WERI-Rb-1 (cell line): ENCODE measurements at regions not wholly inside any gene's neighbourhood (a gene's known extent, or its start where the extent isn't known, plus 50 kb on each side); places are given as distances from the start of the nearest gene placed in this dataset.

Experiments used
- DNase-seq: peaks from one replicate; pipeline ENCODE4 v3.0.0-alpha.2; 2020
- H3K27ac ChIP-seq: fragments of 250-450 bp; sonication (Bioruptor Pico); 2 replicates; pipeline ENCODE4 v1.5.1; 2020; ENCODE audit warnings: mild to moderate bottlenecking, moderate library complexity
- H3K27me3 ChIP-seq: fragments of 250-450 bp; sonication (Bioruptor Pico); 2 replicates; pipeline ENCODE4 v1.5.1; 2021; ENCODE audit warnings: mild to moderate bottlenecking, low read depth, moderate library complexity; ENCODE audit not compliant: insufficient read depth, severe bottlenecking
- H3K36me3 ChIP-seq: fragments of 250-450 bp; sonication (Bioruptor Pico); 2 replicates; pipeline ENCODE4 v1.5.1; 2020; ENCODE audit warnings: mild to moderate bottlenecking, moderate library complexity
- H3K4me3 ChIP-seq: 2 replicates; pipeline ENCODE4 v1.5.1; 2011; ENCODE audit warnings: low read depth, mild to moderate bottlenecking, control low read depth, low read length
- H3K9me3 ChIP-seq: fragments of 250-450 bp; sonication (Bioruptor Pico); 2 replicates; pipeline ENCODE4 v1.5.1; 2021; ENCODE audit warnings: mild to moderate bottlenecking, moderate library complexity; ENCODE audit not compliant: severe bottlenecking
- TF ChIP-seq, protein P1 (sequence below): IDR thresholded peaks from 2 replicates; pipeline ENCODE4 v1.5.1; 2011; ENCODE audit warnings: low read depth, mild to moderate bottlenecking, control low read depth, inconsistent platforms, low read length

DNA sequence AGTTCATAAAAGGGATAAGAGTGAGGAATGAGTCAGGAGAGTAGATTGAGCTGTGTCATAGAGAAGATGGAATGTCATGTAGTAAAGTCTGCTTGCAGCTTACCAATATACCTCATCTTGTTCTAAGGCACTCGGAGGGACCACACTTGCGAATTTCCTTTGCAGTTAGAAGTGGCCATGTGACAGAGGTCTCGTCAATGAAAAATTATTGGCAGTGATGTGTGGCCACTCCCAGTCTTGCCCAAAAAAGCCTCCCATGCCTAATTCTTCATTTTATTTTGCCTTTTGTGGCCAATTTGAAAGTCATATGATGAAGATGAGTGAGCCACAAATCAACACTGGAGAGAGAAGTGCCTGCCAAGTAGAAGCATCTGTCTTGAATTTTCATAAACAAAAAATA, 465.6 kb upstream of the ZNF385D start:
- no peaks in the 10 kb centered on the region for H3K36me3 ChIP-seq
- TF ChIP-seq, protein P1, sequence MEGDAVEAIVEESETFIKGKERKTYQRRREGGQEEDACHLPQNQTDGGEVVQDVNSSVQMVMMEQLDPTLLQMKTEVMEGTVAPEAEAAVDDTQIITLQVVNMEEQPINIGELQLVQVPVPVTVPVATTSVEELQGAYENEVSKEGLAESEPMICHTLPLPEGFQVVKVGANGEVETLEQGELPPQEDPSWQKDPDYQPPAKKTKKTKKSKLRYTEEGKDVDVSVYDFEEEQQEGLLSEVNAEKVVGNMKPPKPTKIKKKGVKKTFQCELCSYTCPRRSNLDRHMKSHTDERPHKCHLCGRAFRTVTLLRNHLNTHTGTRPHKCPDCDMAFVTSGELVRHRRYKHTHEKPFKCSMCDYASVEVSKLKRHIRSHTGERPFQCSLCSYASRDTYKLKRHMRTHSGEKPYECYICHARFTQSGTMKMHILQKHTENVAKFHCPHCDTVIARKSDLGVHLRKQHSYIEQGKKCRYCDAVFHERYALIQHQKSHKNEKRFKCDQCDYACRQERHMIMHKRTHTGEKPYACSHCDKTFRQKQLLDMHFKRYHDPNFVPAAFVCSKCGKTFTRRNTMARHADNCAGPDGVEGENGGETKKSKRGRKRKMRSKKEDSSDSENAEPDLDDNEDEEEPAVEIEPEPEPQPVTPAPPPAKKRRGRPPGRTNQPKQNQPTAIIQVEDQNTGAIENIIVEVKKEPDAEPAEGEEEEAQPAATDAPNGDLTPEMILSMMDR, result no peak

DNA sequence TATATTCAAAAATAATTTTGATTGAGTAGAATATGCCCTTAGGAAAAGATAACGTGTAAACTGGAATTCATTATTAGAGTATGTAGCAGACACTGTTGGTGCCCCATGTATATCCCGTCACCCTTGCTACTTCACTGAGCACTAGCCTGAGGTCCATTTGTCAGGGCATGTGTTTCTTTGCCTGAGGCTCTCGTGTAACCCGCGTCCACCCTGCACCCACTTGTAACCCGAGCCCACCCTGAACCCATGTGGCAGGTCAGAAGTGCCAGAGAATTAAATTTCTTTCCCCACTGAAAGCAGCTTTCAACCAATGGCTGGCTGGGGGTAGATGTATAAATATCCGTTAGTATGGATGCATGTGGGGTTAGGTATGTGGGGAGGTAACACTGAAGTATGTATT, 474.2 kb upstream of the ZNF385D start:
- Histone ChIP-seq H3K9me3 (no peaks in the 10 kb centered on the region), H3K4me3 (no peak overlapping the region), H3K36me3 (no peaks in the 10 kb centered on the region), H3K27me3 (no peaks in the 10 kb centered on the region), H3K27ac (no peak overlapping the region)
- DNase-seq, result no peak
- TF ChIP-seq, protein P1, result no peak

More for the DNA sequence above, 465.6 kb upstream of the ZNF385D start:
- H3K9me3 ChIP-seq, result no peaks in the 10 kb centered on the region
- no peak overlapping the region for H3K27ac ChIP-seq
- H3K27me3 ChIP-seq, result no peaks in the 10 kb centered on the region
- H3K4me3 ChIP-seq, result no peak overlapping the region
- DNase-seq, result no peak

DNA sequence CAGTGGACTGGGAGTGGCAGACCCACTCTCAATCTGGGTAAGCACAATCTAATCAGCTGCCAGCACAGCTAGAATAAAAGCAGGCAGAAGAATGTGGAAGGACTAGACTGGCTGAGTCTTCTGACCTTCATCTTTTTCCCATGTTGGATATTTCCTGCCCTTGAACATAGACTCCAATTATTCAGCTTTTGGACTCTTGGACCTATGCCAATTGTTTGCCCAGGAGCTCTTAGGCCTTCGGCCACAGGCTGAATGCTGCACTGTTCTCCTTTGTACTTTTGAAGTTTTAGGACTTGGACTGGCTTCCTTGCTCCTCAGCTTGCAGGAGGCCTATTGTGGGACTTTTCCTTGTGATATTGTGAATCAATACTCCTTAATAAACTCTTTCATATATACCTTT, 477.7 kb upstream of the ZNF385D start:
- Histone ChIP-seq H3K27ac (no peak overlapping the region), H3K27me3 (no peaks in the 10 kb centered on the region), H3K4me3 (no peak overlapping the region), H3K36me3 (no peaks in the 10 kb centered on the region), H3K9me3 (no peaks in the 10 kb centered on the region)
- TF ChIP-seq, protein P1, result no peak
- DNase-seq, result no peak

DNA sequence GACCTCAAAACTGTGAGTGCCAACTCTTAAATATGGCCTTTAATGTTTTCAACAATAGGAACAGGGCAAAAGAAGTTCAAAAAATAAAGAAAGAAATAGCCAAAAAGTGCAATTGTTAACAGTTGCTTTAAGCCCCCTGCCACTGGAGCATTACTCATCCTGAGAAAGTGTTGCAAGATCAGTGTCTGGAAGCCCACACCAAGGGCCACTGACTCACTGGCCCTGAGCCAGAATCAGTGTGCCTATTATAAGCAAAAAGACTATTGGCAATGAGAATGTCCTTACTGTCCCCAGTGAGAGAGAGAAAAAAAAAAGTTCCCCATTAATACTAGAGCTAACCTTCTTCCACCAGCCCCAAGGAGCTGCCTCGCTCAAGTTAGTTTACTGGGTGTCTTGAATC, 480.1 kb upstream of the ZNF385D start:
- Histone ChIP-seq H3K9me3 (no peaks in the 10 kb centered on the region), H3K27me3 (no peaks in the 10 kb centered on the region), H3K4me3 (no peak overlapping the region), H3K27ac (no peak overlapping the region), H3K36me3 (no peaks in the 10 kb centered on the region)
- TF ChIP-seq, protein P1, result no peak
- DNase-seq, result no peak

DNA sequence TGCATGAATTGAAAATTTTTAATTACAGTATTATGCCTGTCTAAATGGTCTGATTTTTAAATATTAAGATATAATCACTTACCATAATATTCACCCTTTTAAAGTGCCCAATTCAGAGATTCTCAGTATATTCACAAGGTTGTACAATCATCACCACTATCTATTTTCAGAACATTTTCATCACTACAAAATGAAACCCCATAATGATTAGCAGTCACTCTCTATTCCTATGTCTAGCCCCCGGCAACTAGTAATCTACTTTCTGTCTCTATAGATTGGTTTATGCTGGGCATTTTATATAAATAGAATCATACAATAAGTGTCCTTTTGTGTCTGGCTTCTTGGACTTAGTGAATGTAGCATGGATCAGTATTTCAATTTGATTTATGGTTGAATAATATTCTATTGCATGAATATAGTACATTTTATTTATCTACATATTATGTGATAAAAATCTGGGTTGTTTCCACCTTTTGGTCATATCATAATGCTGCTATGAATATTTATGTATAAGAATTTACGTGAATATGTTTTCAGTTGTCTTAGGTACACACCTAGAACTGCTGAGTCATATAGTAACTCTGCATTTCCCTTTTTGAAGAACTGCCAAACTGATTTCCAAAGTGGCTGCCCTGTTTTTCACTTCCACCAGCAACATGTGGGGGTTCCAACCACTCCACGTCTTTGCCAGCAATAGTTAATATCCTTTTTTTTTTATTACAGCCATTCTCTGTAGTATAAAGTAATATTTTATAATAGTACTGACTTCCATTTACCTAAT, 485.7 kb upstream of the ZNF385D start:
- Histone ChIP-seq H3K27ac (no peak overlapping the region), H3K9me3 (no peaks in the 10 kb centered on the region), H3K36me3 (no peaks in the 10 kb centered on the region), H3K4me3 (no peak overlapping the region), H3K27me3 (no peaks in the 10 kb centered on the region)
- DNase-seq, result no peak
- TF ChIP-seq, protein P1, result no peak

DNA sequence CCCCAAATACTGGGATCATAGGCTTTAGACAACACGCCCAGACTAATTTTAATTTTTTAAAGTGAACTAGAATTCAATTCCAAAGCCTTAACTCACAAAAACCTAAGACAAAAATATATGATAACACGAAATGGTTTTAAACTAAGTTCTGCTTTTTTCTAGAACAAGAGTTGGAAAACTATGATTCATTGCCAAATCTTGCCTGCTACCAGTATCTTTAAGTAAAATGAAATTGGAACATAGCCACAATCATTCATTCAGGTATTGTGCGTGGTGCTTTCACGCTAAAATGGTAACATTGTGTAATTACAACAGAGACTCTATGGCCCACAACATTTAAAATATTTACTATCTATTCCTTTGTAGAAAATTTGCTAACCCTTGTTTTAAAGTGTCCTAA, 488.0 kb upstream of the ZNF385D start:
- no peaks in the 10 kb centered on the region for H3K27me3 ChIP-seq

More for the DNA sequence above, 488.0 kb upstream of the ZNF385D start:
- no peak for DNase-seq
- Histone ChIP-seq H3K27ac (no peak overlapping the region), H3K36me3 (no peaks in the 10 kb centered on the region), H3K4me3 (no peak overlapping the region), H3K9me3 (no peaks in the 10 kb centered on the region)
- TF ChIP-seq, protein P1, result no peak
